HG03378 (cell line): ENCODE measurements at regions not wholly inside any gene's neighbourhood (a gene's known extent, or its start where the extent isn't known, plus 50 kb on each side); places are given as distances from the start of the nearest gene placed in this dataset.
"Not testable (repeated sequence)": the region's sequence is repeated elsewhere in the genome, so short reads cannot be mapped to it uniquely, and the experiment has no call there.

ENCODE experiments used
- ATAC-seq: cut with Tn5 transposase; IDR thresholded peaks from one replicate; pipeline ENCODE4 v1.9.1; 2021; ENCODE audit warnings: mild to moderate bottlenecking, moderate library complexity; ENCODE audit not compliant: unreplicated experiment

DNA sequence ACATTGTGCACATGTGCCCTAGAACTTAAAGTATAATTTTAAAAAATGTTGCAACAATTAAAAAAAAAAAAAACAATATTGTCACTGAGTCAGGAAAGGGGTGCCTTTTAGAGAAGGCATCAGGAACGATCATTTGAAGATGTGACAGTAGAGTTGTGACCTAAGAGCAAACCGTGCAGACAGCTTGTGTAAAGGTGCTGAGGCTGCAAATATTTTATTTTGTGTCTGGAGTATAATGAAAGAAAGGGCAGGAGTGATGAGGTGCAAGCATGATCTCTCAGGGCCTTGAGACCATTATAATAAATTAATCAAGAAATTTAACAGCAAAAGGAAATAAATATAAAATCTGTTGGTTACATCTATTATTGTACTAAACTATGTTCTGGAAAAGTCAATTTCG, 1219.7 kb downstream of the OLFM4 start:
- no peak for ATAC-seq

- ATAC-seq, result no peak
Measured at GRCh38 chr13:54261856-54262255, 1233.2 kb downstream of the OLFM4 start.

DNA sequence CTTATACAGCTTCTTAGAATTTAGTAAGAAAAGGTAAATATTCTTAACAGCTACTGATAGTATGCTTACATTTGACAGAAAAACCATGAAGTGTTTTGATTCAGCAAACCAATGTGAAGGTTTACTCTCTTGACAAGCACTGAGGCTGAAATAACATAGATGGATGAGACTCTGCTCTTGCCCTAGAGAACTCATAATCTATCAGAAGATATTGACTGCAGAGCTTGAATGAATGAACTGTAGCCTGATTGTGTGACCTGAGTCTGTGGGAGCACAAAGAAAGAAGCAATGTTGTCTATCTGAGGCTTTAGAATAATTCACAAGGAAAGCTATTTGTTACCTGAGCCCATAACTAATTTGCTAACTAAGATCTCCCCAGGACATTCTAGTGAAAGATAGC, 1235.3 kb downstream of the OLFM4 start:
- ATAC-seq, result no peak

- ATAC-seq, result not testable (repeated sequence)
Measured at GRCh38 chr13:54267253-54267668, 1238.6 kb downstream of the OLFM4 start.

GRCh38 chr13:54268013-54268695, 1239.5 kb downstream of the OLFM4 start:
- not testable (repeated sequence) for ATAC-seq

DNA sequence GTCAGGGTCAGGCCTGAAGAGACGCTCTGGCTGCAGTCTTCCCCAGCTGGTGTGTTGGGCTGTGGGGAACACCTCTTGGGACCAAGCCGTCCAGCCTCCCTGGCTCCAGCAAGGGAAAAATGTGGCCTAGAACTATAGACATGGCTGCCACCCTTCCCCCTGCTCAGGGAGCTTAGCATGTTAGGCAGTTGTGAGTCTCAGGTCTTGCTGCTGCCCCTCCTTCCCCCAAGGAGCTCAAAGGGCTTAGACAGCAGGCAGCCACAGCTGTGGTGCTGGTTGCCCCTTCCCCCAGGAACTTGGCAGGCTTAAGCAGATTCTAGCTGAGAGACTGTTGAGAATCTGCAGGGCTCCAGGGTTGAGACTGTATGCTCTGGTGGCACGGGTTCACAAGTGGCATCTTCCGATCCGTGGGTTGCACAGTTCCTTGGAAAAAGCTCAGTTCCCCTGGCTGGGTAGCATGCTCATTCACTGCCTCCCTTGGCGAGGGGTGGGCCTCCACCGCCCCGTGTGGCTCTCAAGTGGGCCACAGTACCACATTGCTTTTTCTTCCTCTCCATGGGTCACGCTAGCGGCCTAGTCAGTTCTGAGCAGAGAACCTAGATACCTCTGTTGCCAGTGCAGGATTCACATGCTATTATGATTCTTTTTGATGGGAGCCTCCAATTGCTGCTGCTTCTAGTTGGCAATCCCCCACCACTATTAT, 1258.6 kb downstream of the OLFM4 start:
- ATAC-seq, result no peak

DNA sequence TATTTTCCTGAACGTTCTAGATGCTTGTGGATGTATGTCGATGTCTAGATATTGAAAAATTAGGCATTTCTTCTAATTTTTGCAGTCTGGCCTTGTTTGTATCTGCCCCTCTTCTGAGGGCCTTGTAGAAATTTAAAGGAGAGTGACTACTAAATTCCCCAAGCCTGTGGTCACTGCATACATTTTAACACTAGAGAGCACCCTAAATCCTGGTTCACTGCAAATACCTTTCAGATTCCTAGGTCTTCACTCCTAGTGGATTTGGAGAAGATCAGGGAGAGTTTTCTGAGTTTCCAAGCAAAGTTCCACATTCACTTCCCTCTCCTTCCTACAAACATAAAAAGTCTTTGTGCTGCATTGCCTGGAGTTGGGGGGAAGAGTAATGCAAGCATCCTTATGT, 1272.5 kb downstream of the OLFM4 start:
- no peak for ATAC-seq

DNA sequence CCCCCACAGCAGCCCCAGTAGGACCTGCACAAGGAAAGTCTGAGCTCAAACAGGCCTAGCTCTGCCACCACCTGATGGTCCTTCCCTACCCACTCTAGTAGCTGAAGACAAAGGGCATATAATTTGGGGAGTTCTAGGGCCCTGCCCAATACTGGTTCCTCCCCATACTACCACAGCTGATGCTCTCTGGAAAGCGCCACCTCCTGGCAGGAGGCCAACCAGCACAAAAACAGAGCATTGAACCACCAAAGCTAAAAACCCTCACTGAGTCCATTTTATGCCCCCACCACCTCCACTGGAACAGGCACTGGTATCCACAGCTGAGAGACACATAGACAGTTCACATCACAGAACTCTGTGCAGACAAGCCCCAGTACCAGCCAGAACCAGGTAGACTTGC, 1276.8 kb downstream of the OLFM4 start:
- no peak for ATAC-seq

- ATAC-seq, result no peak
Measured at GRCh38 chr13:54312885-54313284, 1284.3 kb downstream of the OLFM4 start.

DNA sequence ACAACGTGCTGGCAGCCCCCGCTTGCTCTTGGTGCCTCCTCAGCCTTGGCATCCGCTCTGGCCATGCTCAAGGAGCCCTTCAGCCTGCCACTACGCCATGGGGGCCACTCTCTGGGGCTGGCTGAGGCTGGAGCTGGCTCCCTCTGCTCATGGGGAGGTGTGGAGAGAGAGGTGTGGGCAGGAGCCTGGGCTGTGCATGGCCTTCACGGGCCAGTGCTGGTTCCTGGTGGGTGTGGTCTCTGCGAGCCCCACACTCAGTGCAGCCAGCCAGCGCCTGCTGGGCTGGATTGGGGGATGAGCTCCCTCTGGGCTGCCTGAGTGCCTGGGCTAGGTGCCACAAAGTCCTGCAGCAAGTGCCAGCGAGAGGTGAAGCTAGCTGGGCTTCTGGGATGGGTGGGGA, 1289.1 kb downstream of the OLFM4 start:
- ATAC-seq, result no peak

DNA sequence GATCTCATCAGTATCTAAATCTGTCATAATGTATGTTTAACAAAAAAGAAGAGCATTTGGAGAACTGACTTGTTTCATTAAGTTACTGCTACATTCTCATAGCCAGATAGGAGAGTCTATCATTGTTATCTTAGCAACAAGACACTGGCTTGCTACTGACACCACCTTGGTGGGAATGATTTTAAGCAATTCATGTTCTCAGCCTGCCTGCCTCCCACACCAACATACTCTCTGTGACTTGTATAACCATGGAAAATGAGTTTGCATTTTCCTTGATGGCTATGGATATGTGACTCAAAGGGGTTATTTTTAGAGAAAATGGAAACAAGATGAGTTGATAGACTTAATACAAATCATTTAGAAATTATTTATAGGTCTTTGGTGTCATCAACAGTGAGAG, 1308.9 kb downstream of the OLFM4 start:
- ATAC-seq, result no peak

DNA sequence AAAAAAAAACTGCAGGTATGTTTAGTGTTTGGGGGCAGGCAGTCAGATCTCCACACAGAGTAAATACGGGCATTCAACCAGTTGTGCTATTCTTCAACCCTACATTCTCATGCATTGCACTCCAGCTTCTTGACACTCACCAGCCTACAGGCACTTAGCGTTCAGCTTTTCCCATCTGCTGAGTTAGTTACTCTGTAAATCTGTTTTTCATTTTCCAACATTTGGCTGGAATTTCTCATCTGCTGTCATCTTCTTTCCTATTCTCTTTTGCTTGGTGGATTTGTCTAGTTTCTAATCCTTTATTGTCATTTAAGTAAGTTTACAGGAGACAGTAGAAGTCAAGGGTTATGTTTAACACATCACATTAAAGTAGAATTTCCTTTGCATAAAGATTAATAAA, 1318.9 kb downstream of the OLFM4 start:
- ATAC-seq, result no peak

- no peak for ATAC-seq
Measured at GRCh38 chr13:54356209-54356608, 1327.6 kb downstream of the OLFM4 start.

GRCh38 chr13:54356849-54357248, 1328.2 kb downstream of the OLFM4 start:
- ATAC-seq, result no peak

DNA sequence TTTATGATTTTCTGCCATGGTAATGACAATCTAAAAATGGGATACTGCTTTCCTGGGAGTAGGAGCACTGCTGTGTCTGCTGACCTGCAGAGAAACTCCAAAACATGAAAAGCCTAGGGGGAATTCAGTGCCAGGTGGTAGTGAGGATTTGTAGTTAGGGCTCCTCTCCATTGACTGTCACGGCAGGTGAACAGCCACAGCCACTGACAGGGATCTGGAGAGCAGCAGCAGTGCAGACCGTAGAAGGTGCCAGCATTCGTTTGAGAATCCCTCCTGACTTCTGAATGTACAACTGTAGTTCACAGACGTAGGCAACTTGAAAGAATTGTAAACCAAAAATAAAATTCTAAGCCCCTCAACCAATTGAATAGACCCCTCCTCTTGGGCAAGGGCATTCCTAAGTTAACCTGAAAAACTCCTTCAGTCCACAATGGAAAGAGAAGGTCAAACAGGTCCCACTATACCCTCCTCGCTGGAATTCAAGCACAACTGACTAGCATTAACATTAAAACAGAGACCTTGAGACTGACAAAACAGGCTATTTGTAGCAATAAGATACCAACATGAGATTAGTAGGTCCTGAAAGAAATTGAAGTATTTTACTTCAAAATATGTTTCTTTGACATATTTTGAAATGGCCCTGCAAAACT, 1328.8 kb downstream of the OLFM4 start:
- no peak for ATAC-seq

GRCh38 chr13:54361460-54361859, 1332.8 kb downstream of the OLFM4 start:
- ATAC-seq, result no peak

GRCh38 chr13:54366728-54367127, 1338.1 kb downstream of the OLFM4 start:
- no peak for ATAC-seq

- ATAC-seq, result no peak
Measured at GRCh38 chr13:54367639-54368271, 1339.1 kb downstream of the OLFM4 start.

DNA sequence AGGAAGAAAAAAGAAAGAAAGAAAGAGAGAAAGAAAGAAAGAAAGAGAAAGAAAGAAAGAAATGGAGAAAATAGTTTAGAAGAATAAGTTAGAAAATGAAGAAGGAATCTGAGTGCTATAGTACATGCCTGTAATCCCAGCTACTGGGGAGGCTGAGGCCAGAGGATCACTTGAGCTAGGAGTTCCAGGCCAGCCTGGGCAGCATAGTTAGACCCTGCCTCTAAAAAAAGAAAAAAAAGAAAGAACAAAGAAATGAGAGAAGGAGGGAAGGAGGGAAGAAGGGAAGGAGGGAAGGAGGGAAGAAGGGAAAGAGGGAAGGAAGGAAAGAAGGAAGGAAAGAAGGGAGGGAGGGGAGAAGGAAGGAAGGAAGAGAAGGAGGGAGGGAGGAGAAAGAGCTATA, 1339.8 kb downstream of the OLFM4 start:
- ATAC-seq, result no peak

DNA sequence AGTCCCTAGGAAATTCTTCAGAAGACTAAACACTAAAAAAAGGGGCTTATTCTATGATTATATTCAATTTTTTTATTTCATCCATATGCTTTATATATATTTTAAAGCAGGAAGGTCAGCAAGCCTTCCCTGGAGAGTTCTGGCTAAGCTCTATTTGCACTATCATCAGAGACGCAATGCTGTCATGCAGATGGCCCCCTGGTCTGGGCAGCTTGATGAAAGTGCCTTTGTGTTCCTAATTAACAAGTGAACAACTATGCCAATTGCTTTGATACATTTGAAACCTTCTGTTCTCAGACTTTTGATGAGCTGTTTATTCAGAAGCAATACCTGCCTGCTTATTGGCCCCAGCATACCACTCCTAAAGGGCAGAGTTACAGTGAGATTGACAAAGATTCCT, 1344.6 kb downstream of the OLFM4 start:
- no peak for ATAC-seq

DNA sequence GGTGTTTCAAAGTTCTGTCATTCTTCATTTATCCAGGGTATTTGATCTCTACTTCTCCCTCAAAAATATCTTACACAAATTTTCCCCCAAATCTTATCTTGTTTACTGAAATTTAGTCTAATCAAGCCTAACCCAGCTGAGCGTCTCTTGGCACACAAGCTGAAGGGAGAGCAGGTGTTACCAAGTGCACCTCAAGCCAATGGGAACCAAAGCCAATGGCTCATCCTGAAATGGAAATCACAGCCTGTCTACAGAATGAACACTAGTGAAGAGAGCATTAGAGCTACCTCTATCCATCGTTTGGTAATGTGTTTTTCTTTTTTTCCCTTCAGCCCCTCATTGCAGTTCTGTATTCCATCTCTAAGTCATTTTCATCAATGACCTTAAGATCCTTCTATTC, 1350.8 kb downstream of the OLFM4 start:
- no peak for ATAC-seq

GRCh38 chr13:54383604-54384003, 1355.0 kb downstream of the OLFM4 start:
- ATAC-seq, result no peak
